ENCODE measurements at regions not wholly inside any gene's neighbourhood (a gene's known extent, or its start where the extent isn't known, plus 50 kb on each side); places are given as distances from the start of the nearest gene placed in this dataset.
"Not testable (repeated sequence)": the region's sequence is repeated elsewhere in the genome, so short reads cannot be mapped to it uniquely, and the experiment has no call there.

DNA sequence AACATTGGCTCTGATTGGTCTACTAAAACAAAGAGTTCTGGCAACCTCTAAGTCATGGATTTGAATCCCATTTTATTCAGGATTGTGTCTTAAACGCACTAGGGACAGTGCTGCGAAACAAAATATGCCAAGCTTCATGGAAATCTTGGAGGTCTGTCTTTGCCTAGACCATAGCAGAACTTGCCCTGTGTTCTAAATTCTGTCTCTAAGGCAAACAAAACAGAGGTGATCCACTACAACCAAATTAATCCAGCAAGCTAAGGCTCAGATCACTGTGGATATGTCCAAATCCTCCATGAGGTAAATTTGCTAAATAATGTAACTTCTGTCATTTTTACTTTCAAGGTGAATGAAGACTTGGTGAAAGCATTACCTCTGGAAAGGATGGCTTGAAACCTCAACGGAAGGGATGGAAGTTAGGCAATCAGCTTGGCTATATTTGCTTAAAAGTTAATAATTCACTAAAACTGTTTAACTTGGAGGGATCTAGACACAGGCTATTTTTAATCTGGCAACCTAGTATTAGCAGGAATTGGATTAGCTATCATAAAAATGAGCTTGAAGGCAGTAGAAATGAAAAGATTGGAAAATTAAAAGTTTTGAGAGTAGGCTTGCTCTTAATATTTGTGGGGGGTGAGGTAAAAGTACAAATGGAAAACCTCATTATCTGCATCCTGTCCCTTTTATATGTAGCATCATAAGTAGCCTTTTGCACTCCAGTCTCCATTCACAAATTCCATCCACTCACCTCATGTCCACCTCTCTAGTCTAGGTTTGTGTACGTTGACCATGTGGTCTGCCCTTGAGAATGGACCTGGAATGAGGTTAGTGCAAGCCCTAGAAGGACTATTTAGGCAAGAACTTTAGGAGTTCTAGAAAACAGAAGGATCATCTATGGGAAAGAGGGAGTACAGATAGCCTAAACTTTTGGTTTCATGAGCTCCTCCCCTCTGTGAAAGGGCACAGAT is 176.2 kb downstream of the SMC2 start:
- no peak for DNase-seq (ENCODE audit: low spot score)

GRCh38 chr9:104276709-104277245 is 182.7 kb downstream of the SMC2 start:
- no peak for DNase-seq (ENCODE audit: low spot score)

GRCh38 chr9:104278929-104279496 is 184.9 kb downstream of the SMC2 start:
- no peak for DNase-seq (ENCODE audit: low spot score)

GRCh38 chr9:104279535-104280177 is 185.5 kb downstream of the SMC2 start:
- peak; percentile 60 for DNase-seq (ENCODE audit: low spot score)

DNA sequence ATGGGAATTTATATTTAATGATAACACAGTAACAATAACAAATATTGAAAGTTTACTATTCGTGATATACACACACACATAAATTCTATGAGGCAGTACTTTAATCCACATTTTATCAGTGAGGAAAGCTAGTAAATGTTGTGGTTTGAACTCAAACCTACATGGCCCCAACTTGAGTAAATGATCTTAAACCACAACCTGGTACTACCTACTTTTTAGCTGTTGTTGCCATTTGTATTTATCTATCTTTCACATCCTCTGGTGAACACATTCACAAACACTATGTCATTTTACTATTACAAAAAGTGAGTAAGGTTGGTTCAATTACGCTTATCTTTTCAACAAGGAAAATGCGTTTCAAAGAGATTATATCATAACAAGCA is 186.1 kb downstream of the SMC2 start:
- DNase-seq (ENCODE audit: low spot score), result no peak

DNA sequence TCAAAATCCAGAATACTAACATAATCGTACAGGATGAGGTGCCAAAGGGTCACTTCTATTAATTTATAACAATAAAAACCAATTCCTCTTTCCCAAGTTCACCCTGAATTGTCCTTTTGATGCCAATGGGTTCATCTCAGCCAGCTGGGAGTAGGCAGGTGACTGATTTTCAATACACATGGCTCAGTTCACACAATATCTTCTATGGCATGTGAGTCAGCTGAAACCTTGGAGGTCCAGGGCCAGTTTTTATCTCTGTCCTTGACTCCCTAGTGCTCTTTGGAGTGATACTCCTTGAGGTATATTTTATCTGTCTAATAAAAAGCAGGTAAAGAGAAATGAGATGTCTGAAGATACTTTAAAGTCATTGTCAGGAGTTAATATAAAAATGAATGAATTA is 186.6 kb downstream of the SMC2 start:
- no peak for DNase-seq (ENCODE audit: low spot score)

DNA sequence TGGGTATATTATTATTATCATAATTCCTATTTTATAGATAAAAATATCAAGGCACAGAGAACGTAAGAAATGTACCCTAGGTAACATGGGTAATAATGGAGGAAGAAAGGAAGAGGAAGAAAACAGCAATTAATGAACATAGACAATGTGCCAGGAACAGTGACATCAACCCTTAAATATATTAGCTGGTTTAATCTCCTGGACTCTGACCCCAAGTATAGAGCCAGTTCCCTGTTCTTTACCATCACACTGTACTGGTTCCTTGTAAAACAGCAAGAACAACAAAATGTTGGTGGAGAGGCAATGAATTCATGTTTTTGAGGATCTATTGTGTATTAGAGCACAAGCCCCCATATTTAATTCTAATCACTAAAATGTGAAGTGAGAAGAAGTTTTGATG is 192.1 kb downstream of the SMC2 start:
- no peak for DNase-seq (ENCODE audit: low spot score)

- no peak for DNase-seq (ENCODE audit: low spot score)
Measured at GRCh38 chr9:104286799-104287198, 192.7 kb downstream of the SMC2 start.

DNA sequence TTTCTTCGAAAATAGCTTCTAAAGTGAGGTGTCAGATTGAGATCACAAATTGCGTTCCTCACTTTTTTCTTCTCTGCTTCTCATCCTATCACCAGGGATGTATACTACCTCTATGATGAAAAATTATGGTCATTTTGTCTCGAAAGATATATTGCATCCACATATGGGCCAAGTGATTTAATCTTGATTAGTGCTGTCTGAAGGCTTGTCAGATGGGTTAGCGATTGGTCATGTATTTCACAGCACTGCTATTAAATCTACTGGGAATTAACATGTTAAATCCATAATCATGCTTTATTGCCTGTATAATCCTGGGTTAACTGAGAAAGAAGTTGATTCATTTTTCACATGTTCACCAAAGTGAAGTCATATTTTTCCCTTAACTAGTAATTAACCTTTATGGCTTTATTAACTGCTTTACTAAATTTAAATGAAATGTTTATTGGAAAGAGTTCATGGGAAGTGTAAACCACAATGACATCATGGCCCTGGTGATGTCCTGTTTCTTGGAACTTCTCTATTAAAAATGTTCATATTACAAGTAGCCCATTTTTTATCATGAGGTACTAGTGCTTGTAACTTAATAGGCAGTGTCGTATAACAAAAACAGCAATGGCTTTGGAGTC is 193.3 kb downstream of the SMC2 start:
- DNase-seq (ENCODE audit: low spot score), result no peak

GRCh38 chr9:104293877-104294276 is 199.8 kb downstream of the SMC2 start:
- no peak for DNase-seq (ENCODE audit: low spot score)

DNA sequence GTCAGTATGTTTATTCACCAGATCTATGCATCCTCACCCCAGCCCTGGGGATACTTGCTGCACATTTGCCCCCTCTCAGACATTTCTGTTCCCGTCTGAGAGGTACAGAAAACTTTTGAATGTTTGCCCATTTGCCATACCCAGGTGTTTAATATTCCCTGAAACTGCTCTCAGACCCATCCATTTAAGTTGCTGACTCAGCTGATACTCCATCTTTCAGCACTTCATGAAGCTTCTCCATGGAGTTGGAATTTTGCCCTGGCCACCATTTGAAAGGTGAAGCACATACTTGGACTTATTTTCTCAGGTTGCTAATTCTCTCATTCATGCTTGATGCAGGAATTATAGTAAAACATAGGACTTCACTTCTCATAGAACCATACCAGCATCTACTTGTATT is 203.9 kb upstream of the OR13F1 start:
- no peak for DNase-seq (ENCODE audit: low spot score)

- no peak for DNase-seq (ENCODE audit: low spot score)
Measured at GRCh38 chr9:104301755-104302154, 202.3 kb upstream of the OR13F1 start.

- DNase-seq (ENCODE audit: low spot score), result no peak
Measured at GRCh38 chr9:104302775-104303174, 201.3 kb upstream of the OR13F1 start.

DNA sequence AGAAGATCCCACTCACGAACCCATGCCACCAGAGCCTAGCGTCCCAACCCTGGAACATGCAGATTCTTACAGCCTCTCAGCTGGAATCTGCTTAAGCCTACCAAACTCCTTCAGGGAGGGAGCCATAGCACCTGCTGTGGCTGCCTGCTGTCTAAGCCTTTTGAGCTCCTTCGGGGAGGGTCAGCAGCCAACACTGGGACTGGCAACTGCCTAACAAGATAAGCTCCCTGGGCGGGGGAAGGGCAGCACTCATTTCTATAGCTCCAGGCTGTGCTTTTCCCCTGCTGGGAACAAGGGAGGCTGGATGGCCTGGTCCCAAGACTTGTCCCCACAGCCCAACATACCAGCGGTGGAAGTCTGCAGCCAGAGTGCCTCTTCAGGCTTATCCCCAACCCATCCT is 199.1 kb upstream of the OR13F1 start:
- no peak for DNase-seq (ENCODE audit: low spot score)

DNA sequence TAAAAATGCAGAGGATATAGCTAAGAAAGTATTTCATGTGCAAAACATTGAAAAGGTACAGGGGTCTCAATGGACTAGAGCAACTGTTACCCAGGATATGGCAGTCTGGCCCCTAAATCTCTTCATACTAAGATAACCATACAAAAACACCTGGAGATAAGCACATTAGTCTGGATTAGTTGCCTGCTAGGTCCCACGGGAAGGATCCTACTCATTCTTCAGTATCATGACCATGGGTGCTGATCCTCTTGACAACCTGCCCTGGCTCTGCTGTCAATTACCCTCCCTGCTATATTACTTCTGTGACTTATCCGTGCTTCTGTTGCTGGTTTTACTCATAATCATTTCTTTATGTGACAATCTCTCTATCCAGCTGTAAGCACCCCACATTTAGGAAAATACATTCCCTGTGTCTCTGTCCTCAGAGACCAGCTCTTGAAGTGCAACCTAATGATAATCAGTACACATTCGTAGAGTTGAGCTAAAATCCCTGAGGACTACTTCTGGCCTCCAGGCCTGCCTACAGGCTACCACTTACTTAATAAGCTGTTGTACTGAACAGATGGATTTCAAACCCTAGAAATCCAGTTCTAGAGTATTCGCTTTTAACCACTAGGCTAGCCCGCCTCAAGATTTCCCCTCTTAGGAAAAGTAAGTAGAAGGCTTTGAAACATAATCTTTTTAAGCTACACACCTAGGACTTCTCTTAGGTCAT is 190.5 kb upstream of the OR13F1 start:
- no peak for DNase-seq (ENCODE audit: low spot score)

DNA sequence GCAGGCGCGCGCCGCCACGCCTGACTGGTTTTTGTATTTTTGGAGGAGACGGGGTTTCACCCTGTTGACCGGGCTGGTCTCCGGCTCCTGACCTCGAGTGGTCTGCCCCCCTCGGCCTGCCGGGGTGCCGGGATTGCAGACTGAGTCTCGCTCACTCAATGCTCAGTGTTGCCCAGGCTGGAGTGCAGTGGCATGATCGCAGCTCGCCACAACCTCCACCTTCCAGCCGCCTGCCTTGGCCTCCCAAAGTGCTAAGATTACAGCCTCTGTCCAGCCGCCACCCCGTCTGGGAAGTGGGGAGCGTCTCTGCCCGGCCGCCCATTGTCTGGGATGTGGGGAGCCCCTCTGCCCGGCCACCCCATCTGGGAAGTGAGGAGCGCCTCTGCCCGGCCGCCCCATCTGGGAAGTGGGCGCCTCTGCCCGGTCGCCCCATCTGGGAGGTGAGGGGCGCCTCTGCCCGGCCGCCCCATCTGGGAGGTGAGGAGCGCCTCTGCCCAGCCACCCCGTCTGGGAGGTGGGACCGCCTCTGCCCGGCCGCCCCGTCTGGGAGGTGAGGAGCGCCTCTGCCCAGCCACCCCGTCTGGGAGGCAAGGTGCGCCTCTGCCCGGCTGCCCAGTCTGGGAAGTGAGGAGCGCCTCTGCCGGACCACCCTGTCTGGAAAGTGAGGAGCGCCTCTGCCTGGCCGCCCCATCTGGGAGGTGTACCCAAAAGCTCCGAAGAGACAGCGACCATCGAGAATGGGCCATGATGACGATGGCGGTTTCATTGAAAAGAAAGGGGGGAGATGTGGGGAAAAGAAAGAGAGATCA is 187.7 kb upstream of the OR13F1 start:
- not testable (repeated sequence) for DNase-seq (ENCODE audit: low spot score)

- DNase-seq (ENCODE audit: low spot score), result no peak
Measured at GRCh38 chr9:104319198-104319597, 184.9 kb upstream of the OR13F1 start.

DNA sequence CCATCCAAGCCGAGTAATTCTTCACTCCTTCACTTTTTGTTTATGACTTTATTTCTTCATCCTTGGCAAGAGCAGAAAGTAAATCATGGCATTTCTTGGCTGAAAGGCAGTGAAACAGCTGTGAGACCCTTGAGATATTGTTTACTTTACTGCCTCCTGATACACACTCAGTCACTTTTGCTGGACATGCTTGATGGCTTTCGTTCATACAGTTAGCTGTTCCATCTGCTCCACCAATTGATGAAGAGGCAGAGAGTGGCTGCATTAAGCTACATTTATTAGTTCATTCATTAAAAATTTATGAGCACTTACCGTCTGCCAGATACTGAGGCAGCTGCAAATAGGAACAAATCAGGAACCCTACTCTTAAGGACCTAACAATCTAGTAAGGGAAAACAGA is 184.4 kb upstream of the OR13F1 start:
- no peak for DNase-seq (ENCODE audit: low spot score)

- no peak for DNase-seq (ENCODE audit: low spot score)
Measured at GRCh38 chr9:104322596-104322995, 181.5 kb upstream of the OR13F1 start.

DNA sequence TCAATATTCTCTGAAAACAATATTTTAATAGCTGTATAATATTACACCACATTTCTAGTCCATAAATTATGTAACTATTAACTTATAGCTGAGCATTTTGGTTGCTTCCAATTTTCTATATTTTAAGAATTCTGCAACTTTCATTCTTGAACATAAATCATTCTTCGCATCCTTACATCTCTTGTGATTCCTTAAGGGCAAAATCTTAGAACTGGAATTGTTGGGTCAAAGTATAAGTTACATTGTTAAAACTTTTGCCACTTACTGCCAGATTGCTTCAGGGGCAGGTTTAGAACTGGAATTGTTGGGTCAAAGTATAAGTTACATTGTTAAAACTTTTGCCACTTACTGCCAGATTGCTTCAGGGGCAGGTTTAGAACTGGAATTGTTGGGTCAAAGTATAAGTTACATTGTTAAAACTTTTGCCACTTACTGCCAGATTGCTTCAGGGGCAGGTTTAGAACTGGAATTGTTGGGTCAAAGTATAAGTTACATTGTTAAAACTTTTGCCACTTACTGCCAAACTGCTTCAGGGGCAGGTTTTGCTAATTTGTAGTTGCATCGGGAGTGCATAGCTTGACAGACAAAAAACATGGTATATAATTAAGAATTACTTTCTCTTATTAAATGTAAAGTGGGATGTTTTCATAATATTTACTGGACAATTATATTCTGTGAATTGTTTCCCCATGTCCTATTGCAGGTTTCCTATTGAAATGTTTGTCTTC is 179.9 kb upstream of the OR13F1 start:
- not testable (repeated sequence) for DNase-seq (ENCODE audit: low spot score)
